Panc1 (cell line): ENCODE measurements at regions not wholly inside any gene's neighbourhood (a gene's known extent, or its start where the extent isn't known, plus 50 kb on each side); places are given as distances from the start of the nearest gene placed in this dataset.

Experiments used
- ATAC-seq: fragments of 200-7000 bp; cut with Tn5 transposase; 2 replicates; pipeline ENCODE4 v1.9.1; 2020; ENCODE audit warnings: mild to moderate bottlenecking, moderate library complexity
- BruUV-seq: library from RNA; stranded (reverse); fragments of 400-500 nt; replicated peaks from 2 replicates; lab custom pipeline; 2021; lab: Mats Ljungman, UMichigan
- CTCF ChIA-PET: fragments of 300-600 bp; sonication (Branson Sonifier 250); formaldehyde crosslinking; loops from one replicate; lab custom pipeline; 2022; ENCODE audit warnings: antibody characterized with exemption; lab: Charles Lee
- POLR2A ChIA-PET: fragments of 300-600 bp; sonication (Branson Sonifier 250); formaldehyde crosslinking; loops from one replicate; lab custom pipeline; 2022; ENCODE audit warnings: antibody characterized with exemption; lab: Charles Lee
- DNase-seq: peaks from one replicate; pipeline ENCODE4 v3.0.0-alpha.2; 2010; ENCODE audit warnings: low read depth, low spot score
- H3K27ac ChIP-seq: 2 replicates; pipeline ENCODE4 v1.5.1; 2011; ENCODE audit warnings: mild to moderate bottlenecking, low read length, inconsistent platforms
- H3K27me3 ChIP-seq: fragments of 200-500 bp; sonication (Bioruptor generic); 2 replicates; pipeline ENCODE4 v1.6.0; 2014; ENCODE audit warnings: low read length, inconsistent platforms; ENCODE audit not compliant: control insufficient read depth, insufficient read depth
- H3K36me3 ChIP-seq: fragments of 200-500 bp; sonication (Bioruptor generic); 2 replicates; pipeline ENCODE4 v1.5.1; 2014; ENCODE audit warnings: inconsistent platforms, mild to moderate bottlenecking, low read length, moderate library complexity; ENCODE audit not compliant: control insufficient read depth, insufficient read depth
- H3K4me1 ChIP-seq: 2 replicates; pipeline ENCODE4 v1.5.1; 2011; ENCODE audit warnings: inconsistent platforms, mild to moderate bottlenecking, low read length, moderate library complexity; ENCODE audit not compliant: control insufficient read depth, insufficient read depth
- H3K4me3 ChIP-seq, 2 experiments: 2 replicates each; pipeline ENCODE4 v1.5.1; 2011 to 2012; ENCODE audit warnings: low read depth in 2 of 2, low read length in 2 of 2, mild to moderate bottlenecking in 2 of 2, inconsistent platforms in 1 of 2, moderate library complexity in 1 of 2
- H3K9me3 ChIP-seq: fragments of 200-500 bp; sonication (Bioruptor generic); 2 replicates; pipeline ENCODE4 v1.5.1; 2014; ENCODE audit warnings: low read depth, mild to moderate bottlenecking, inconsistent platforms, low read length, moderate library complexity; ENCODE audit not compliant: control insufficient read depth, insufficient read depth
- CTCF ChIP-seq: fragments of 450-650 bp; IDR thresholded peaks from 2 replicates; pipeline ENCODE4 v1.5.1; 2017; ENCODE audit warnings: mild to moderate bottlenecking
- POLR2AphosphoS5 ChIP-seq: IDR thresholded peaks from 2 replicates; pipeline ENCODE4 v1.6.1; 2012; ENCODE audit warnings: mild to moderate bottlenecking, low read depth, low read length, moderate library complexity
- SIN3A ChIP-seq: IDR thresholded peaks from 2 replicates; pipeline ENCODE4 v1.6.1; 2012; ENCODE audit warnings: low read depth, mild to moderate bottlenecking, low read length, moderate library complexity, borderline replicate concordance; ENCODE audit not compliant: insufficient read depth
- TCF7L2 ChIP-seq: IDR thresholded peaks from 2 replicates; pipeline ENCODE4 v1.6.1; 2011; ENCODE audit warnings: mild to moderate bottlenecking, low read depth, low read length, inconsistent platforms
- in situ Hi-C: cut with HindIII; loops from 2 replicates; pipeline ENCODE4 v1.10.0; 2016; ENCODE audit warnings: low sequenced_read_pairs, low pct_unique_long_range_greater_than_20kb
- intact Hi-C: fragments of 100-400 bp; cut with micrococcal nuclease; formaldehyde crosslinking; loops from one replicate; pipeline ENCODE4 v1.10.0; 2022; ENCODE audit not compliant: unreplicated experiment
- TF ChIP-seq, protein P1 (sequence below), 2 experiments: IDR thresholded peaks; 2 replicates each; pipeline ENCODE4 v1.6.1; 2011 to 2012; ENCODE audit warnings: low read depth in 2 of 2, control low read depth in 1 of 2, low read length in 1 of 2, mild to moderate bottlenecking in 1 of 2, moderate library complexity in 1 of 2; ENCODE audit not compliant: insufficient read depth in 1 of 2

- in situ Hi-C loops (no loop called here), intact Hi-C loops (no loop called here)
- no peak for TF ChIP-seq CTCF
- TF ChIP-seq SIN3A: no peak
- no peak for TF ChIP-seq TCF7L2
- TF ChIP-seq POLR2AphosphoS5: no peak
- TF ChIP-seq, protein P1, sequence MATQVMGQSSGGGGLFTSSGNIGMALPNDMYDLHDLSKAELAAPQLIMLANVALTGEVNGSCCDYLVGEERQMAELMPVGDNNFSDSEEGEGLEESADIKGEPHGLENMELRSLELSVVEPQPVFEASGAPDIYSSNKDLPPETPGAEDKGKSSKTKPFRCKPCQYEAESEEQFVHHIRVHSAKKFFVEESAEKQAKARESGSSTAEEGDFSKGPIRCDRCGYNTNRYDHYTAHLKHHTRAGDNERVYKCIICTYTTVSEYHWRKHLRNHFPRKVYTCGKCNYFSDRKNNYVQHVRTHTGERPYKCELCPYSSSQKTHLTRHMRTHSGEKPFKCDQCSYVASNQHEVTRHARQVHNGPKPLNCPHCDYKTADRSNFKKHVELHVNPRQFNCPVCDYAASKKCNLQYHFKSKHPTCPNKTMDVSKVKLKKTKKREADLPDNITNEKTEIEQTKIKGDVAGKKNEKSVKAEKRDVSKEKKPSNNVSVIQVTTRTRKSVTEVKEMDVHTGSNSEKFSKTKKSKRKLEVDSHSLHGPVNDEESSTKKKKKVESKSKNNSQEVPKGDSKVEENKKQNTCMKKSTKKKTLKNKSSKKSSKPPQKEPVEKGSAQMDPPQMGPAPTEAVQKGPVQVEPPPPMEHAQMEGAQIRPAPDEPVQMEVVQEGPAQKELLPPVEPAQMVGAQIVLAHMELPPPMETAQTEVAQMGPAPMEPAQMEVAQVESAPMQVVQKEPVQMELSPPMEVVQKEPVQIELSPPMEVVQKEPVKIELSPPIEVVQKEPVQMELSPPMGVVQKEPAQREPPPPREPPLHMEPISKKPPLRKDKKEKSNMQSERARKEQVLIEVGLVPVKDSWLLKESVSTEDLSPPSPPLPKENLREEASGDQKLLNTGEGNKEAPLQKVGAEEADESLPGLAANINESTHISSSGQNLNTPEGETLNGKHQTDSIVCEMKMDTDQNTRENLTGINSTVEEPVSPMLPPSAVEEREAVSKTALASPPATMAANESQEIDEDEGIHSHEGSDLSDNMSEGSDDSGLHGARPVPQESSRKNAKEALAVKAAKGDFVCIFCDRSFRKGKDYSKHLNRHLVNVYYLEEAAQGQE (IDR thresholded peaks at IDR 0.05; ENCODE audit: insufficient read depth in 1 of 2, low read depth in 2 of 2, low read length in 1 of 2): no peak
- Histone ChIP-seq H3K36me3 (no peaks in the 10 kb centered on the region), H3K9me3 (no peaks in the 10 kb centered on the region), H3K27me3 (peaks cover 3% of the 10 kb centered on the region; the same call in 1 of the 2 replicates), H3K4me1 (no peaks in the 10 kb centered on the region), H3K27ac (no peak overlapping the region), H3K4me3 (no peak overlapping the region)
- no TSS peak for BruUV-seq
- DNase-seq: no peak
- no peak for ATAC-seq
- ChIA-PET CTCF (no interaction called here), POLR2A (no interaction called here)
Observed at GRCh38 chr2:2869553-2869952, 508.1 kb downstream of the EIPR1 start.

- POLR2A ChIA-PET: no interaction called here
- no peak overlapping the region for H3K4me3 ChIP-seq
- DNase-seq: no peak
- no peaks in the 10 kb centered on the region for H3K4me1 ChIP-seq
- no peak for ATAC-seq
- no peaks in the 10 kb centered on the region for H3K9me3 ChIP-seq
- no TSS peak for BruUV-seq
- H3K27me3 ChIP-seq: peaks cover 3% of the 10 kb centered on the region; the same call in 1 of the 2 replicates
- H3K36me3 ChIP-seq: no peaks in the 10 kb centered on the region
- intact Hi-C loops (no loop called here), in situ Hi-C loops (no loop called here)
- no peak overlapping the region for H3K27ac ChIP-seq
- no peak for TF ChIP-seq CTCF
- no peak for TF ChIP-seq SIN3A
- no peak for TF ChIP-seq TCF7L2
- TF ChIP-seq, protein P1 (IDR thresholded peaks at IDR 0.05; ENCODE audit: insufficient read depth in 1 of 2, low read depth in 2 of 2, low read length in 1 of 2): no peak
- no peak for TF ChIP-seq POLR2AphosphoS5
- CTCF ChIA-PET: no interaction called here
Observed at GRCh38 chr2:2868085-2868484, 509.5 kb downstream of the EIPR1 start.
